KMS-11 (cell line): ENCODE measurements at regions not wholly inside any gene's neighbourhood (a gene's known extent, or its start where the extent isn't known, plus 50 kb on each side); places are given as distances from the start of the nearest gene placed in this dataset.

Experiments
- H2AFZ ChIP-seq: fragments of 200-600 bp; sonication (generic); 2 replicates; pipeline ENCODE4 v1.6.1; 2016; ENCODE audit warnings: antibody characterized with exemption, mixed run types, low read depth
- H3K27ac ChIP-seq: fragments of 200-600 bp; sonication (generic); 2 replicates; pipeline ENCODE4 v1.6.1; 2016; ENCODE audit warnings: mild to moderate bottlenecking, mixed run types
- H3K27me3 ChIP-seq: fragments of 200-600 bp; sonication (generic); 2 replicates; pipeline ENCODE4 v1.6.1; 2017; ENCODE audit warnings: mild to moderate bottlenecking, low read depth, mixed run types, moderate library complexity; ENCODE audit not compliant: insufficient read depth
- H3K36me3 ChIP-seq: fragments of 200-600 bp; sonication (generic); 2 replicates; pipeline ENCODE4 v1.6.1; 2017; ENCODE audit warnings: mild to moderate bottlenecking, mixed run types; ENCODE audit not compliant: insufficient read depth
- H3K4me1 ChIP-seq: fragments of 200-600 bp; sonication (generic); 2 replicates; pipeline ENCODE4 v1.6.1; 2016; ENCODE audit warnings: mild to moderate bottlenecking, low read depth, mixed run types; ENCODE audit not compliant: poor library complexity, severe bottlenecking
- H3K4me2 ChIP-seq: fragments of 200-600 bp; sonication (generic); 2 replicates; pipeline ENCODE4 v1.7.0; 2016; ENCODE audit warnings: mild to moderate bottlenecking, mixed run types
- H3K4me3 ChIP-seq: fragments of 200-600 bp; sonication (generic); IDR thresholded peaks from 2 replicates; pipeline ENCODE4 v1.6.1; 2017; ENCODE audit warnings: low read depth, low read length, mixed read lengths; ENCODE audit not compliant: insufficient read depth
- H3K79me2 ChIP-seq: fragments of 200-600 bp; sonication (generic); 2 replicates; pipeline ENCODE4 v1.6.1; 2016; ENCODE audit warnings: low read depth, mixed run types; ENCODE audit not compliant: insufficient read depth
- H3K9ac ChIP-seq: fragments of 200-600 bp; sonication (generic); 2 replicates; pipeline ENCODE4 v1.6.1; 2016; ENCODE audit warnings: mild to moderate bottlenecking, mixed run types
- H4K20me1 ChIP-seq: fragments of 200-600 bp; sonication (generic); 2 replicates; pipeline ENCODE4 v1.6.1; 2016; ENCODE audit warnings: mild to moderate bottlenecking, mixed run types; ENCODE audit not compliant: insufficient read depth
- TF ChIP-seq, protein P1 (sequence below): fragments of 200-600 bp; sonication (generic); conservative IDR thresholded peaks from 2 replicates; pipeline ENCODE4 v1.6.1; 2017; ENCODE audit warnings: low read depth, mild to moderate bottlenecking, antibody characterized with exemption, low read length, moderate library complexity, mixed read lengths

DNA sequence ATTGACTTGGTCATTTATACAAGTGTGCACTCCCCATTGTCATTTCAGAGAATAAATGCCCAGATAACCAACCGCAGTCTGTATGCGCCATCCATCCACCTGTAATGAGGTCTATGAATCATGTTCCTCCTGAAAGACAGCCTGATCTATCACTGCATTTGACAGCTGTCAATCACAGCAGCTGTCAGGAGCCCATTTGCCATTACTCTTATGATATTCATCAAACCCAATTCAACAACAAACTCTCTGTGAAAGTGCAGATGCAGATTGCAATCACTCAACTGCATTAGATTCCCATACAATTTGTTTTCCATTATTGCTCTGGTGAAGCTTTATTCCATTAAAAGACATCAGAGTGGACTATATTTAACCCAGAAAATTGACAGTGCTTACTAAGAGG, 586.9 kb upstream of the KIRREL3 start:
- H3K36me3 ChIP-seq = no peaks in the 10 kb centered on the region

DNA sequence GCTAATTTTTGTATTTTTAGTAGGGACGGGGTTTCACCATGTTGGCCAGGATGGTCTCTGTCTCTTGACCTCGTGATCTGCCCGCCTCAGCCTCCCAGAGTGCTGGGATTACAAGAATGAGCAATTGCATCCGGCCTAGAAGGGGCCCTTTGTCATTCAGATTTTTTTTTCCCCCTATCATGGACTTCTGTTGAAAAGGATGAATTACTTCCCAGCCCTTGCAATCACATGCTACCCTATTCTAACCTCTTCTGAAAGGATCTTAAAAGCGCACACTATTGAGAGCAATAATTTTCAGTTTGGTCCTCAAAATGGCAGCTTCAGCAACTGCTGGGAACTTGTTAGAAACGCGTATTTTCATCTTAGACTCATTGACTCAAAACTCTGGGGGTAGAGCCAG, 575.6 kb upstream of the KIRREL3 start:
- Histone ChIP-seq H3K4me2 (no peak overlapping the region), H3K4me3 (no peak overlapping the region), H3K79me2 (no peaks in the 10 kb centered on the region), H4K20me1 (no peaks in the 10 kb centered on the region), H3K27me3 (no peaks in the 10 kb centered on the region), H3K9ac (no peak overlapping the region), H2AFZ (no peak overlapping the region), H3K4me1 (no peaks in the 10 kb centered on the region), H3K27ac (no peak overlapping the region), H3K36me3 (no peaks in the 10 kb centered on the region)
- TF ChIP-seq, protein P1, sequence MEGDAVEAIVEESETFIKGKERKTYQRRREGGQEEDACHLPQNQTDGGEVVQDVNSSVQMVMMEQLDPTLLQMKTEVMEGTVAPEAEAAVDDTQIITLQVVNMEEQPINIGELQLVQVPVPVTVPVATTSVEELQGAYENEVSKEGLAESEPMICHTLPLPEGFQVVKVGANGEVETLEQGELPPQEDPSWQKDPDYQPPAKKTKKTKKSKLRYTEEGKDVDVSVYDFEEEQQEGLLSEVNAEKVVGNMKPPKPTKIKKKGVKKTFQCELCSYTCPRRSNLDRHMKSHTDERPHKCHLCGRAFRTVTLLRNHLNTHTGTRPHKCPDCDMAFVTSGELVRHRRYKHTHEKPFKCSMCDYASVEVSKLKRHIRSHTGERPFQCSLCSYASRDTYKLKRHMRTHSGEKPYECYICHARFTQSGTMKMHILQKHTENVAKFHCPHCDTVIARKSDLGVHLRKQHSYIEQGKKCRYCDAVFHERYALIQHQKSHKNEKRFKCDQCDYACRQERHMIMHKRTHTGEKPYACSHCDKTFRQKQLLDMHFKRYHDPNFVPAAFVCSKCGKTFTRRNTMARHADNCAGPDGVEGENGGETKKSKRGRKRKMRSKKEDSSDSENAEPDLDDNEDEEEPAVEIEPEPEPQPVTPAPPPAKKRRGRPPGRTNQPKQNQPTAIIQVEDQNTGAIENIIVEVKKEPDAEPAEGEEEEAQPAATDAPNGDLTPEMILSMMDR = no peak

More for the DNA sequence above, 586.9 kb upstream of the KIRREL3 start:
- Histone ChIP-seq H3K27ac (no peak overlapping the region), H4K20me1 (no peaks in the 10 kb centered on the region), H3K79me2 (no peaks in the 10 kb centered on the region), H2AFZ (no peak overlapping the region), H3K4me3 (no peak overlapping the region), H3K4me2 (no peak overlapping the region), H3K4me1 (no peaks in the 10 kb centered on the region), H3K27me3 (no peaks in the 10 kb centered on the region), H3K9ac (no peak overlapping the region)
- TF ChIP-seq, protein P1 = no peak

DNA sequence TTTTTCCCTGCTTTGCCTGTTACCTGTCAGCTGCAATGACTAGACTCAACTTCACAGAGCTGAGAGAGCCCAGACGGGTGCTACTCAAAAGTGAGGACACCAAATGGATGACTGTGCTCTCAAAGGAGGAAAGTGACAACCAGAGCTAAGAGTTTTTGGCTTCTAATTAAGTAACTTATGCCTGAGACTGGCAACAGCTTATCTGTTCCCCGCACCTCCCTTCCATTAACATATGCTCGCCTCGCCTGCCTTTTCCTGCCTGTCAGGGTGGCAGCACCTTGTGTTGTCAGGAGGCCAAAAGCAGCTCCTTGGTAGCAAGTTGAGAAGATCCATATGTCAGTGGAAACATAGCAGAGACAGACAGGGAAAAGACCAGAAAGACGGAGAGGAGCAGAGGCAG, 573.9 kb upstream of the KIRREL3 start:
- Histone ChIP-seq H3K4me3 (no peak overlapping the region), H3K27me3 (no peaks in the 10 kb centered on the region), H2AFZ (no peak overlapping the region), H3K4me2 (no peak overlapping the region), H3K9ac (no peak overlapping the region), H3K79me2 (no peaks in the 10 kb centered on the region), H3K4me1 (no peaks in the 10 kb centered on the region), H3K36me3 (no peaks in the 10 kb centered on the region), H3K27ac (no peak overlapping the region), H4K20me1 (no peaks in the 10 kb centered on the region)
- TF ChIP-seq, protein P1 = no peak

DNA sequence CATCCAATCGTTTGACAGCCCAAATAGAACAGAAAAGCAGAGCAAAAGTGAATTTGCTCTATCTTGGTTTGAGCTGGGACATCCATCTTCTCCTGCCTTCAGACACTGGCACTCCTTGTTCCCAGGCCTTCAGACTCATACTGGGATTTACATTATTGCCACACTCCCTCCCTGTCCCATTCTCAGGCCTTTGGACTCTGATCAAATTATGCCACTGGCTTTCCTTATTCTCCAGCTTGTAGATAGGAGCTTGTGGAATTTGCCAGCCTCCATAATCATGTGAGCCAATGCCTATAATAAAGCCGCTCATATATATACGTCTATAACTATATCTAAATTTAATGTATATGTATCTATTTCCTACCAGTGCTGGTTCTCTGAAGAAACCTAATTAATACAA, 568.3 kb upstream of the KIRREL3 start:
- H3K27me3 ChIP-seq = no peaks in the 10 kb centered on the region
- H3K36me3 ChIP-seq = no peaks in the 10 kb centered on the region
- no peaks in the 10 kb centered on the region for H4K20me1 ChIP-seq

More for the DNA sequence above, 568.3 kb upstream of the KIRREL3 start:
- TF ChIP-seq, protein P1 = no peak
- Histone ChIP-seq H3K4me3 (no peak overlapping the region), H3K4me2 (no peak overlapping the region), H2AFZ (no peak overlapping the region), H3K4me1 (no peaks in the 10 kb centered on the region), H3K27ac (no peak overlapping the region), H3K79me2 (no peaks in the 10 kb centered on the region), H3K9ac (no peak overlapping the region)
